ENCODE measurements at regions not wholly inside any gene's neighbourhood (a gene's known extent, or its start where the extent isn't known, plus 50 kb on each side); places are given as distances from the start of the nearest gene placed in this dataset.

DNA sequence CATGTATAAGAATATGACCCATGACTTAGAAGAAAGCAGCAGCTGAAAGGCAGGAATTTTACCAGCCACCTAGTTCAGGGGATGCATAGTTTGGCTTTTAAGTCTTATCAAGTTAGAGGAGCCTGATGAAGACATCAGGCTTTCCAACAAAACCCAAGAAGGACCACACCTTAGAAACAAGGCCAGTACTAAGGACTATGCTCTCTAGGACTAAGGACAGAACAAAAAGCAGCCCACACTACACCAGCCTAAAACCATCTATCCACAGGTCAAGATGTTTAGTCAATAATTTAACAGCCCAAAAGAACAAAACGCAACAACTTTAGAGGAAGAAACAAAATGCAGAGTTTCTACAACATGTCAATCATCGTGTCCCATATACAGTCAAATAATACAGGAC is 408.9 kb upstream of the RGMB start:
- TF ChIP-seq, protein P1, sequence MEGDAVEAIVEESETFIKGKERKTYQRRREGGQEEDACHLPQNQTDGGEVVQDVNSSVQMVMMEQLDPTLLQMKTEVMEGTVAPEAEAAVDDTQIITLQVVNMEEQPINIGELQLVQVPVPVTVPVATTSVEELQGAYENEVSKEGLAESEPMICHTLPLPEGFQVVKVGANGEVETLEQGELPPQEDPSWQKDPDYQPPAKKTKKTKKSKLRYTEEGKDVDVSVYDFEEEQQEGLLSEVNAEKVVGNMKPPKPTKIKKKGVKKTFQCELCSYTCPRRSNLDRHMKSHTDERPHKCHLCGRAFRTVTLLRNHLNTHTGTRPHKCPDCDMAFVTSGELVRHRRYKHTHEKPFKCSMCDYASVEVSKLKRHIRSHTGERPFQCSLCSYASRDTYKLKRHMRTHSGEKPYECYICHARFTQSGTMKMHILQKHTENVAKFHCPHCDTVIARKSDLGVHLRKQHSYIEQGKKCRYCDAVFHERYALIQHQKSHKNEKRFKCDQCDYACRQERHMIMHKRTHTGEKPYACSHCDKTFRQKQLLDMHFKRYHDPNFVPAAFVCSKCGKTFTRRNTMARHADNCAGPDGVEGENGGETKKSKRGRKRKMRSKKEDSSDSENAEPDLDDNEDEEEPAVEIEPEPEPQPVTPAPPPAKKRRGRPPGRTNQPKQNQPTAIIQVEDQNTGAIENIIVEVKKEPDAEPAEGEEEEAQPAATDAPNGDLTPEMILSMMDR (IDR thresholded peaks at IDR 0.05; ENCODE audit: low read length) = no peak
- no peak for TF ChIP-seq EZH2 (IDR thresholded peaks at IDR 0.05; ENCODE audit: borderline replicate concordance, low read length)

All from OCI-LY1 (cell line).